NOMO-1 treated with dmso at 0.1 percent for 144 hours (cell line): ENCODE measurements at regions not wholly inside any gene's neighbourhood (a gene's known extent, or its start where the extent isn't known, plus 50 kb on each side); places are given as distances from the start of the nearest gene placed in this dataset.

Experiments used
- DNase-seq: peaks from one replicate; lab custom pipeline; 2025; ENCODE audit not compliant: unreplicated experiment; lab: John Stamatoyannopoulos, UW

GRCh38 chr11:24312464-24313238 is 184.2 kb upstream of the LUZP2 start:
- DNase-seq: no peak

- DNase-seq: no peak
Measured at GRCh38 chr11:24321229-24321628, 175.6 kb upstream of the LUZP2 start.

GRCh38 chr11:24324211-24324610 is 172.6 kb upstream of the LUZP2 start:
- no peak for DNase-seq

GRCh38 chr11:24344222-24344621 is 152.6 kb upstream of the LUZP2 start:
- no peak for DNase-seq

DNA sequence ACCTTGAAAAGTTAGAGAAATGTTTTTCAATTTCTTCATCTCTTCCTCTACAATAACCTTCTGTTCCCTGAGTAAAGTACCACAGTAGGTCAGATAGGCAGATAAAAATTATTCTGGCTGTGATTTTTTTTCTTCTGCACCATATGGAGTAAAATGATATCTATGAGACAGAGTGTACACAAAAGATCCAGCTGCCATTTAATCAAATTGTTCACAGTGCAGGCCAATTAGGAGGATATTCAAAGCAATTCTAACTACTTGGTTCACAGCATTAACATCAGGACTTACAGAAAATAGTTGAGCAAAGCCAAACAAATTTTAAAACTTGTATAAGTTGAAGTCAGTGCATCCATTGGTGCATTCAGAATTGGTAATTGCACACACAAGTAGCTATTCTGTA is 147.9 kb upstream of the LUZP2 start:
- no peak for DNase-seq

DNA sequence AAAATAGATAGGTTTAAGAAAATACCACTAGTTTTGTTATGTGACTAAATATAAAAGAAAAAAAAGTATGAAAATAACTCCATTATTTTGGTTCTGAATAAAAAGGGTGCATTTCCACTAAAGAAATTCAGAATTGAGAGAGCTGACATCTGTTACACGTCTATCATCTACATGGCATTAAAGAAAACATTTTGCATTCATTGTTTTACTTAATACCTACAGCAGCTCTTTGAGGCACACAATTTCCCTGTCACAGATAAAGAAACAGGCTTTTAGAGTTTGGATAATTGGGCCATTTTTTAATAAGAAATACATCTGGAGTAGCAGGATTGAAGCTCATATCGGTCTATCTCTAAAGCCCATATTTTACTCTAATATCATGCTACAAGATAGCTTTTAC is 145.7 kb upstream of the LUZP2 start:
- no peak for DNase-seq

DNA sequence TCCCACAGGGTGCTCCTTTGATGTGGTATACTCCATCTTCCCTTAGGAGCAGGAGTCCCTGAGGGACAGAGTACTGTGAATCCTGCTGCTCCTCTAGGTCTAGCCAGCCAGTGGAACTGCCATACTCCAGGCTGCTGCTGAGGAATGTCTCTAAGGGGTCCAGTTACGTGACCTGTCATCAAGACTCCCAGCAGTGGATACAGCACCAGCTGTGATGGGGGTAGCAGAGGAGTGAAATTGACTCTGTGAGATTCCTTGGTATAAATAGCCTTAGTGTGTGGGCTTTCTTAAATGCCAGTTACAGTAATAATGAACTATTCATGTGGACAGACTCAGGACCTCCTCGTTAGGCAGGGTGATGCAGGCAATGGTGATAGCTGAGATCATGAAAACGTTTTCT is 140.4 kb upstream of the LUZP2 start:
- no peak for DNase-seq

DNA sequence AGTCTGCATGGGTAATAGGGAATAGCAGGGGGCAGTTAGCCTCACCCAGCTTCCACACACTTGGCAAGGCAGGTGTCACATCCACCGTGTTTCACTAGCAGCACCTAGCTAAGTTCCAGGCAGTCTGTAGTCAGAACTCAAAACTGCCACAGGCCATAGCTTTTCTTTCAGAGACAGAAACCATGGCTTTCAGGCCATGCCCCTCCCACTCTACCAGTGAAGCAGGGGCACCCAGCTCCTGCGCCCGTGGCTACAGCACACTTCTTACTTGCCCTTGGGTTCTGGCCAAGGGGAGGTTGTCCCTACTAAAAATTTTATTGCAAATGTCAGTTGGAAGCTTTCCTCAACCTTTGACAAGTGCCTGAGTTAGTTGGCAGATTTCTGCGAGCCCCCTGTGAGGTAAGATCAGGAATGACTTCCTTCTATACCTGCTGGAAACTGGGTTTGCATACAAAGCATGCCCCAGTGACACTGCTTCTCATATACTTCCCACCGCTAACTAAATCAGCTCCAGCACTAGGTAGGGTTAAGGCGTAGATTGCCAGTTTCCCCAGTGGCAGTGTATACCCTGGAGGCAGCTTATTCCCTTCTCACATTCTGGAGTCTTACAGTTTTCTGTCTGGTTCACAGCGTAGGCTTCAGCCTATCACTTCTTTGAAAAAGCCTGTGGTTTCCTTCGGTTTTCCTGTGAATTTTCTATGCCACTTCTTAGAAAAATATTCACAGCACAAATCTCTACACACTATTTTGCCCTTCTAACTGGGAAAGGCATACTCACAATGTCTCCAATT is 139.0 kb upstream of the LUZP2 start:
- no peak for DNase-seq

DNA sequence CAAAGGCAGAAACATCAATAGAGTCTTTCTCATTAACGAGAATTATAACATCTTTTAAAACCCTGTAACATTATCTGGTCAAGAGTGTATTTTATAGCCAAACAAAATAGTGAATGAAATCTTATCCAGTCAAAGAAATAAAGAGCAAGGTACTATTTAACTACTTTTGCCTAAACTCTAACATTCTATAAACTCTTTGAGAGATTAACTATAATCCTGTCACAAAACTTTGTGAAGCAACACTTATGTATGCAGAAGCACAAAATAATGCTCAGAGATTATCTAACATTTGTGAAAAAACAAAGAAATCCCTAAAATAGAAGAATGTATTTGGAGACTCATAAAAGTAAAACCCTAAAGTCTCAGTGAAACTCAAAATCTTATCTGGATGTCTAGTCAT is 124.4 kb upstream of the LUZP2 start:
- no peak for DNase-seq

GRCh38 chr11:24373516-24373915 is 123.3 kb upstream of the LUZP2 start:
- DNase-seq: no peak

DNA sequence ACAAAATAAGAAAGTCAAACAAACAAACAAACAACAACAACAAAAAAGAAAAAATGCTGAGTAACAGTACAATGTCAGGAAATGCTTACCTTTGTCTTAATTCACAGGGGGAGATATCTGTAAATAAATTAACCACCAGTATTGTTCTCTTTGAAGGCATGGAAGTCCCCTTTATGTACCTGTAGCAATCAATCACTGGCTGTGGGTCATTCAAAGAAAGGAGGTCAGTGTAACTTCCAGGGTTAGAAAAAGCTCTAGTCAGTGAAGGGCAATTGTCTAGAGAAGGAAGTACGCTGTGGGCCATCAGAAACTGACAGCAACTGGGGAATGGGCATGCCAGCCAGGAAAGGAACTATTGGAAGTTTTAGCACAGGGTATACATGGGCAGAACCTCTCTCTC is 121.5 kb upstream of the LUZP2 start:
- DNase-seq: no peak

DNA sequence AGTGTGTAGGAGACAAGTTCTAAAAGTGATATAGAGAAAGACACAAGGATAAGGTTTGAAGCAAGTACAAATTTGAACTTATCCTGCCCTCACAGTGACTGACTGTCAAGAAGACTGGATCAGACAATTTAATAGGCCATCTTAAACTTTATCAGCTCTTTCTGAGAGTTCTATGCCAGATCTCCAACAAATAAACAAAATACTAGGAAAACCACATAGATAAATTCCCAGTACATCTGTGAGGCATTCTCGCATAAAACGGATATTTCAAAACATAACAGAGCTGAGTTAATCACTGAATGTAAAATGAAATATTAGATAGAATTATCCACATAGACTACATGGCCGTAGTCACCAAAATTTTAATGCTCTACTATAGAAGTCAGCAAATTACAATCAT is 120.9 kb upstream of the LUZP2 start:
- DNase-seq: no peak

DNA sequence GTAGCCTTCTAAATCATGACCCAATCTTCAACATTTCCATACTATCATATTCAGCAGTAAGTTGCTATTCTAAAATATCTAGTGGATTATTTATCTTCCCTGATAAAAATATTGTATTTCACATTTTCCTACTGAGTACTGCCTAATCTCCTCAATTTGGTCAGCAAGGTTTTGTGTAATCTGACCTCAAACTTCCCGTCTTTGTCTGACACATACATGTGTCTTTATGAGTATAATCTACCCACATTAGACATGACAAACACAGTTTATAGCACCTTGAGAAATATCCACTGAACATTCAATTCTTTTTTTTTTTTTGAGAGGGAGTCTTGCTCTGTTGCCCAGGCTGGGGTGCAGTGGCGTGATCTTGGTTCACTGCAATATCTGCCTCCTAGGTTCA is 113.7 kb upstream of the LUZP2 start:
- no peak for DNase-seq

GRCh38 chr11:24384240-24384639 is 112.6 kb upstream of the LUZP2 start:
- DNase-seq: no peak

GRCh38 chr11:24386546-24387397 is 110.1 kb upstream of the LUZP2 start:
- no peak for DNase-seq

GRCh38 chr11:24389575-24389974 is 107.3 kb upstream of the LUZP2 start:
- no peak for DNase-seq

- DNase-seq: no peak
Measured at GRCh38 chr11:24390016-24390415, 106.8 kb upstream of the LUZP2 start.

- no peak for DNase-seq
Measured at GRCh38 chr11:24390762-24391161, 106.1 kb upstream of the LUZP2 start.

- no peak for DNase-seq
Measured at GRCh38 chr11:24391167-24391566, 105.7 kb upstream of the LUZP2 start.

DNA sequence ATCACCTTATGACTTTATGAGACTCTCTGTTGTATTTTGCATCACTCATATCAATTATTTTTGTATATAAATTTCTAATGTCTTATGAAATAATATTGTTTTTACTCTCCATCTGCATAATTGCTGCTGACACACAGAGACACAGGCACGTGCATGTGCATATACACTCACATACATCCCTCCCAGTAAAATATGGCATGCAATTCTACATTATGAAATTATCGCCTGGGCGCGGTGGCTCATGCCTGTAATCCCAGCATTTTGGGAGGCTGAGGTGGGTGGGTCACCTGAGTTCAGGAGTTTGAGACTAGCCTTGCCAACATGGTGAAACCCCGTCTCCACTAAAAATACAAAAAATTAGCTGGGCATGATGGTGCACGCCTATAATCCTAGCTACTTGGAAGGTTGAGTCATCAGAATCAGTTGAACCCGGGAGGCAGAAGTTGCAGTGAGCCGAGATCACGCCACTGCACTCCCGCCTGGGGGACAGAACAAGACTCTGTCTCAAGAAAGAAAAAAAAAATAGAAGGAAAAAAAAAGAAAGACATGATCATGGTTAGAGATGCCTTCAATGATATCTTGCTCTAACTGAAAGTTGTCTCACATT is 96.7 kb upstream of the LUZP2 start:
- no peak for DNase-seq

GRCh38 chr11:24406389-24406788 is 90.5 kb upstream of the LUZP2 start:
- no peak for DNase-seq
